Activated T-cell treated with anti-CD3 and anti-CD28 coated beads, Interleukin-2, amount 50 U/mL, for 24 hours (primary cell): ENCODE measurements at regions not wholly inside any gene's neighbourhood (a gene's known extent, or its start where the extent isn't known, plus 50 kb on each side); places are given as distances from the start of the nearest gene placed in this dataset.

ENCODE experiments used
- DNase-seq: peaks from one replicate; pipeline ENCODE4 v3.0.0-alpha.2; 2020
- H3K27ac Mint-ChIP-seq: 2 replicates; pipeline ENCODE4 v1.8.0; 2020; ENCODE audit warnings: mild to moderate bottlenecking, mixed read lengths
- H3K27me3 Mint-ChIP-seq: 2 replicates; pipeline ENCODE4 v1.8.0; 2020; ENCODE audit warnings: mixed read lengths
- H3K36me3 Mint-ChIP-seq: 2 replicates; pipeline ENCODE4 v1.8.0; 2020; ENCODE audit warnings: low read depth, mixed read lengths
- H3K4me1 Mint-ChIP-seq: 2 replicates; pipeline ENCODE4 v1.8.0; 2020; ENCODE audit warnings: low read depth, mixed read lengths
- H3K4me3 Mint-ChIP-seq: 2 replicates; pipeline ENCODE4 v1.8.0; 2020; ENCODE audit warnings: mild to moderate bottlenecking, moderate library complexity, mixed read lengths
- H3K9me3 Mint-ChIP-seq: 2 replicates; pipeline ENCODE4 v1.8.0; 2020; ENCODE audit warnings: mixed read lengths

GRCh38 chr9:107809871-107810460 lies 320.4 kb upstream of the KLF4 start:
- Mint-ChIP-seq H3K36me3 (no peaks in the 10 kb centered on the region), H3K4me1 (no peaks in the 10 kb centered on the region), H3K9me3 (peaks cover 4% of the 10 kb centered on the region), H3K27me3 (no peaks in the 10 kb centered on the region), H3K4me3 (no peak overlapping the region), H3K27ac (no peak overlapping the region)
- DNase-seq: no peak

DNA sequence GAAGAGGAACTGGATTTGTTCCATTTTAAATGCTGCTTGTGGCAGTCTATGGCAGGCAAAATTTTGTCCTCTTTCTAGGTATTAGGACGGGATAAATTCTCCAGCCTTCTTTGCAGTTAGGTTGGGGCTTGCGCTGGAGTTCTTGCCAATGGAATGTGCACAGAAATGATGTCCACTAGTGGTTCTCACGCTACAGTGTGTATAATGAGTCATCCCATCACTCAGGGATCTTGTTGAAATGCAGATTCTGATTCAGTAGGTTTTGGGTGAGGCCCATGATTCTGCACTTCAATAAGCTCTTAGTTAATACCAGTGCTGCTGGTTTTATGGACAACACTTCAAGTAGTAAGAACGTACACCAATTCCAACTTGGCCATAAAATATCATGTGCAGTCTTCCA lies 317.6 kb upstream of the KLF4 start:
- Mint-ChIP-seq H3K9me3 (peaks cover 4% of the 10 kb centered on the region), H3K36me3 (no peaks in the 10 kb centered on the region), H3K27me3 (no peaks in the 10 kb centered on the region), H3K4me1 (no peaks in the 10 kb centered on the region), H3K4me3 (no peak overlapping the region), H3K27ac (no peak overlapping the region)
- no peak for DNase-seq

DNA sequence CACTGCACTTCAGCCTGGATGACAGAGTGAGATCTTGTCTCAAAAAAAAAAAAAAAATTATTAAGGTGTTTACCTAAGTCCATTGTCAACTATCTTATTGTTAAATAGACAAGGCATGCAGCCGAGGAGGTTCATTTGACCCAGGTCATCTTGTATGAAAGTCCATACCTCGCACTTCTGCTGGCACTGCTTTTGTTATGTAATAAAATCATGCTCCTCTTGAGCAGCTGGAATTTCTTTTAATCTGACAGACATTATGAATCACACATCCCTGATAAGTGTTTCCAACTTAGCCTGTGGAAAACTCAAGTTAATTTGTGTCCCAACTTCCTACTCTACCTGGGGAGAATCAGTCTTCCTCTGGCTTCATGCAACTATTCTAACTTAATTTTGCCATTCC lies 315.6 kb upstream of the KLF4 start:
- Mint-ChIP-seq H3K4me1 (no peaks in the 10 kb centered on the region), H3K27ac (no peak overlapping the region), H3K4me3 (no peak overlapping the region), H3K27me3 (no peaks in the 10 kb centered on the region), H3K36me3 (no peaks in the 10 kb centered on the region), H3K9me3 (peaks cover 4% of the 10 kb centered on the region)
- no peak for DNase-seq

DNA sequence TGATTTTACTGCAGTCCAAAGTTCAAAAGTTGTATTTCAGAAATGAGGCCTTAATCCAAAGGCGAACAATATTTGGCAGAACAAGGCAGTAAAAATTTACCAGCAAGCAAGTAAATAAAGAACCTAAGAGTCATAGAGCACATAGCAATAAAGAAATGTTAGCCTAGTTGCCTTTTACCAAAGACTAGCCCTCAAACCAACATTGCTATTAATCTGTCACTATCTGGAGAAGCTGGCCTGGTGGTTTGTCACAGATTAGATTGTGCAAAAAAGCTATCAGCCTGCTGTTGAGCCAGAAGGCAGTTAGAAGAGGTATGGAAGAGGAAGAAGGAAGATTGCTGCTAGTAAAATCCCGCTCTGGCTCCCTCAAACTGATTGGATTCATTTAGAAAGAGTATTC lies 304.7 kb upstream of the KLF4 start:
- no peaks in the 10 kb centered on the region for H3K36me3 Mint-ChIP-seq
- H3K9me3 Mint-ChIP-seq: no peaks in the 10 kb centered on the region
- no peak for DNase-seq
- no peak overlapping the region for H3K27ac Mint-ChIP-seq
- no peaks in the 10 kb centered on the region for H3K27me3 Mint-ChIP-seq
- no peaks in the 10 kb centered on the region for H3K4me1 Mint-ChIP-seq
- H3K4me3 Mint-ChIP-seq: no peak overlapping the region

GRCh38 chr9:107793541-107793940 lies 304.0 kb upstream of the KLF4 start:
- Mint-ChIP-seq H3K4me3 (no peak overlapping the region), H3K27me3 (no peaks in the 10 kb centered on the region), H3K36me3 (no peaks in the 10 kb centered on the region), H3K4me1 (no peaks in the 10 kb centered on the region), H3K27ac (no peak overlapping the region), H3K9me3 (no peaks in the 10 kb centered on the region)
- DNase-seq: no peak

GRCh38 chr9:107792596-107792995 lies 303.0 kb upstream of the KLF4 start:
- H3K4me1 Mint-ChIP-seq: no peaks in the 10 kb centered on the region
- H3K9me3 Mint-ChIP-seq: no peaks in the 10 kb centered on the region
- H3K4me3 Mint-ChIP-seq: no peak overlapping the region
- no peak overlapping the region for H3K27ac Mint-ChIP-seq
- H3K27me3 Mint-ChIP-seq: no peaks in the 10 kb centered on the region
- H3K36me3 Mint-ChIP-seq: no peaks in the 10 kb centered on the region
- no peak for DNase-seq

- H3K36me3 Mint-ChIP-seq: no peaks in the 10 kb centered on the region
- no peak overlapping the region for H3K4me3 Mint-ChIP-seq
- no peaks in the 10 kb centered on the region for H3K9me3 Mint-ChIP-seq
- H3K4me1 Mint-ChIP-seq: no peaks in the 10 kb centered on the region
- no peak overlapping the region for H3K27ac Mint-ChIP-seq
- DNase-seq: no peak
- H3K27me3 Mint-ChIP-seq: no peaks in the 10 kb centered on the region
These were observed 302.4 kb upstream of the KLF4 start for GRCh38 chr9:107792006-107792405.

- Mint-ChIP-seq H3K27ac (no peak overlapping the region), H3K9me3 (no peaks in the 10 kb centered on the region), H3K4me3 (no peak overlapping the region), H3K4me1 (no peaks in the 10 kb centered on the region), H3K27me3 (no peaks in the 10 kb centered on the region), H3K36me3 (no peaks in the 10 kb centered on the region)
- no peak for DNase-seq
These were observed 299.6 kb upstream of the KLF4 start for GRCh38 chr9:107789001-107789700.

- no peaks in the 10 kb centered on the region for H3K9me3 Mint-ChIP-seq
- no peak overlapping the region for H3K4me3 Mint-ChIP-seq
- H3K4me1 Mint-ChIP-seq: no peaks in the 10 kb centered on the region
- DNase-seq: no peak
- H3K27me3 Mint-ChIP-seq: no peaks in the 10 kb centered on the region
- H3K36me3 Mint-ChIP-seq: no peaks in the 10 kb centered on the region
- no peak overlapping the region for H3K27ac Mint-ChIP-seq
These were observed 297.0 kb upstream of the KLF4 start for GRCh38 chr9:107786561-107786960.

- H3K27me3 Mint-ChIP-seq: no peaks in the 10 kb centered on the region
- H3K27ac Mint-ChIP-seq: no peak overlapping the region
- H3K9me3 Mint-ChIP-seq: no peaks in the 10 kb centered on the region
- H3K4me3 Mint-ChIP-seq: no peak overlapping the region
- DNase-seq: no peak
- H3K4me1 Mint-ChIP-seq: no peaks in the 10 kb centered on the region
- no peaks in the 10 kb centered on the region for H3K36me3 Mint-ChIP-seq
These were observed 294.8 kb upstream of the KLF4 start for GRCh38 chr9:107784235-107784958.

DNA sequence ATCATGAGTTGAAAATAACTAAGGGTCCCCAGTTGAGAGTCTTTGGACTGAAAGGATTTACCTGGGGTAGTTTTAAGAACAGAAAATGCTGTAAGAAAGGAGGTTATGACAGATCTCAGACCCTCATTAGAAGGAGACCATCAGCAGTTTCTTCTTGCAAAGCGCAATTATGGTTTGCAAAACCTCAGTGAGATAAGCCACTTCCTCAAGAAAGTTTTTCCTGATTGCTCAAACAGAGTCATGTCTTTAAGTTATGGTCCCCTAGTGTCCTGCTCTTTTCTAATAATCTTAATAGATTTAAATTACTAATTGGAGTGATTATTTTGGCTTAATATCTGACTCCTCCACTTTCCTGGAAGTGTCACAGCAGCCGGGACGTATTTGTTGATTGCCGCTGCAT lies 293.2 kb upstream of the KLF4 start:
- DNase-seq: no peak
- Mint-ChIP-seq H3K4me1 (no peaks in the 10 kb centered on the region), H3K4me3 (no peak overlapping the region), H3K27me3 (no peaks in the 10 kb centered on the region), H3K9me3 (no peaks in the 10 kb centered on the region), H3K27ac (no peak overlapping the region), H3K36me3 (no peaks in the 10 kb centered on the region)

GRCh38 chr9:107782381-107782780 lies 292.8 kb upstream of the KLF4 start:
- no peak overlapping the region for H3K27ac Mint-ChIP-seq

GRCh38 chr9:107780960-107781359 lies 291.4 kb upstream of the KLF4 start:
- no peak for DNase-seq
- H3K36me3 Mint-ChIP-seq: no peaks in the 10 kb centered on the region
- H3K4me3 Mint-ChIP-seq: no peak overlapping the region
- H3K27me3 Mint-ChIP-seq: no peaks in the 10 kb centered on the region
- no peak overlapping the region for H3K27ac Mint-ChIP-seq
- no peaks in the 10 kb centered on the region for H3K4me1 Mint-ChIP-seq
- no peaks in the 10 kb centered on the region for H3K9me3 Mint-ChIP-seq

More at GRCh38 chr9:107782381-107782780, 292.8 kb upstream of the KLF4 start:
- Mint-ChIP-seq H3K4me1 (no peaks in the 10 kb centered on the region), H3K27me3 (no peaks in the 10 kb centered on the region), H3K9me3 (no peaks in the 10 kb centered on the region), H3K36me3 (no peaks in the 10 kb centered on the region), H3K4me3 (no peak overlapping the region)
- DNase-seq: no peak

- no peaks in the 10 kb centered on the region for H3K27me3 Mint-ChIP-seq
- H3K9me3 Mint-ChIP-seq: no peaks in the 10 kb centered on the region
- H3K36me3 Mint-ChIP-seq: no peaks in the 10 kb centered on the region
- no peak overlapping the region for H3K4me3 Mint-ChIP-seq
- no peak for DNase-seq
- H3K27ac Mint-ChIP-seq: no peak overlapping the region
- H3K4me1 Mint-ChIP-seq: no peaks in the 10 kb centered on the region
These were observed 290.2 kb upstream of the KLF4 start for GRCh38 chr9:107779731-107780130.

GRCh38 chr9:107778661-107779060 lies 289.1 kb upstream of the KLF4 start:
- no peak overlapping the region for H3K4me3 Mint-ChIP-seq
- no peak for DNase-seq

More at GRCh38 chr9:107778661-107779060, 289.1 kb upstream of the KLF4 start:
- no peaks in the 10 kb centered on the region for H3K9me3 Mint-ChIP-seq
- H3K27me3 Mint-ChIP-seq: no peaks in the 10 kb centered on the region
- H3K36me3 Mint-ChIP-seq: no peaks in the 10 kb centered on the region
- no peaks in the 10 kb centered on the region for H3K4me1 Mint-ChIP-seq
- H3K27ac Mint-ChIP-seq: no peak overlapping the region
